IMR-90 (cell line): ENCODE measurements at regions not wholly inside any gene's neighbourhood (a gene's known extent, or its start where the extent isn't known, plus 50 kb on each side); places are given as distances from the start of the nearest gene placed in this dataset.

Source experiments
- ATAC-seq: fragments of 200-7000 bp; cut with Tn5 transposase; 2 replicates; pipeline ENCODE4 v1.9.1; 2020; ENCODE audit warnings: low read depth, mild to moderate bottlenecking, moderate library complexity
- BruUV-seq: library from RNA; stranded (reverse); fragments of 400-500 nt; replicated peaks from 2 replicates; lab custom pipeline; 2021; lab: Mats Ljungman, UMichigan
- CTCF ChIA-PET: fragments of 300-600 bp; formaldehyde crosslinking; extraction: SDS; loops from one replicate; lab custom pipeline; 2021; ENCODE audit warnings: antibody characterized with exemption; lab: Yijun Ruan, JAX
- POLR2A ChIA-PET: fragments of 300-600 bp; sonication (Branson Sonifier 250); formaldehyde crosslinking; loops from one replicate; lab custom pipeline; 2022; ENCODE audit warnings: antibody characterized with exemption; ENCODE audit not compliant: unreplicated experiment; lab: Charles Lee
- DNase-seq: peaks from one replicate; pipeline ENCODE4 v3.0.0; 2013
- H2AFZ ChIP-seq: replicated peaks from 2 replicates; pipeline ENCODE3; 2013; ENCODE audit warnings: low read length, mild to moderate bottlenecking; ENCODE audit not compliant: poor library complexity
- H2AK5ac ChIP-seq: 2 replicates; pipeline ENCODE4 v1.6.1; 2013; ENCODE audit warnings: low read depth, low read length, inconsistent platforms
- H2AK9ac ChIP-seq: replicated peaks from 2 replicates; pipeline ENCODE3; 2013; ENCODE audit warnings: mild to moderate bottlenecking, low read depth, low read length, moderate library complexity; ENCODE audit not compliant: poor library complexity
- H2BK120ac ChIP-seq: 2 replicates; pipeline ENCODE4 v1.6.1; 2013; ENCODE audit warnings: low read depth, low read length, inconsistent platforms
- H2BK15ac ChIP-seq: 3 replicates; pipeline ENCODE4 v1.6.1; 2013; ENCODE audit warnings: low read depth, low read length, inconsistent platforms
- H2BK20ac ChIP-seq: 2 replicates; pipeline ENCODE4 v1.6.1; 2013; ENCODE audit warnings: low read depth, mild to moderate bottlenecking, inconsistent platforms, low read length, moderate library complexity
- H2BK5ac ChIP-seq: 2 replicates; pipeline ENCODE4 v1.6.1; 2013; ENCODE audit warnings: mild to moderate bottlenecking, low read depth, low read length, inconsistent platforms; ENCODE audit not compliant: poor library complexity, severe bottlenecking
- H3K14ac ChIP-seq: replicated peaks from 2 replicates; pipeline ENCODE4 v1.6.1; 2013; ENCODE audit warnings: low read depth, low read length, inconsistent platforms
- H3K18ac ChIP-seq: 2 replicates; pipeline ENCODE4 v1.6.1; 2013; ENCODE audit warnings: low read depth, low read length, control low read depth
- H3K23ac ChIP-seq: 2 replicates; pipeline ENCODE4 v1.6.1; 2013; ENCODE audit warnings: low read depth, low read length, inconsistent platforms
- H3K27ac ChIP-seq: 2 replicates; pipeline ENCODE4 v1.5.1; 2013; ENCODE audit warnings: mild to moderate bottlenecking, control low read depth, low read length; ENCODE audit not compliant: insufficient read depth
- H3K27me3 ChIP-seq: 2 replicates; pipeline ENCODE4 v1.6.1; 2013; ENCODE audit warnings: low read length; ENCODE audit not compliant: control insufficient read depth, insufficient read depth
- H3K36me3 ChIP-seq: 2 replicates; pipeline ENCODE4 v1.6.1; 2013; ENCODE audit warnings: low read length, mixed read lengths; ENCODE audit not compliant: control insufficient read depth, insufficient read depth
- H3K4ac ChIP-seq: 2 replicates; pipeline ENCODE4 v1.6.1; 2013; ENCODE audit warnings: low read depth, low read length, inconsistent platforms
- H3K4me1 ChIP-seq: 2 replicates; pipeline ENCODE4 v1.6.1; 2013; ENCODE audit warnings: low read length, mixed read lengths; ENCODE audit not compliant: control insufficient read depth, insufficient read depth
- H3K4me2 ChIP-seq: 2 replicates; pipeline ENCODE4 v1.6.1; 2013; ENCODE audit warnings: low read depth, mild to moderate bottlenecking, control low read depth, low read length, moderate library complexity
- H3K4me3 ChIP-seq: 2 replicates; pipeline ENCODE4 v1.5.1; 2013; ENCODE audit warnings: low read depth, mild to moderate bottlenecking, control low read depth, low read length, moderate library complexity; ENCODE audit not compliant: insufficient read depth
- H3K56ac ChIP-seq: 2 replicates; pipeline ENCODE4 v1.6.1; 2013; ENCODE audit warnings: low read length, inconsistent platforms; ENCODE audit not compliant: insufficient read depth; ENCODE audit errors: extremely low read depth
- H3K79me1 ChIP-seq, 2 experiments: 2 replicates each; pipeline ENCODE4 v1.6.1; 2013; ENCODE audit warnings: low read length in 2 of 2, inconsistent platforms in 1 of 2, low read depth in 1 of 2
- H3K9ac ChIP-seq: 2 replicates; pipeline ENCODE4 v1.6.1; 2013; ENCODE audit warnings: low read depth, low read length, control low read depth
- H3K9me1 ChIP-seq: 2 replicates; pipeline ENCODE4 v1.6.1; 2013; ENCODE audit warnings: low read length, inconsistent platforms; ENCODE audit not compliant: insufficient read depth
- H3K9me3 ChIP-seq: 2 replicates; pipeline ENCODE4 v1.6.1; 2013; ENCODE audit warnings: low read length; ENCODE audit not compliant: control insufficient read depth, insufficient read depth
- H4K20me1 ChIP-seq: 2 replicates; pipeline ENCODE4 v1.6.1; 2013; ENCODE audit warnings: low read length, inconsistent platforms; ENCODE audit not compliant: insufficient read depth
- H4K5ac ChIP-seq: 2 replicates; pipeline ENCODE4 v1.6.1; 2013; ENCODE audit warnings: mild to moderate bottlenecking, low read depth, low read length, control low read depth
- H4K8ac ChIP-seq, 2 experiments: 2 replicates each; pipeline ENCODE4 v1.6.1; 2013; ENCODE audit warnings: low read depth in 2 of 2, low read length in 2 of 2, control low read depth in 1 of 2, inconsistent platforms in 1 of 2
- H4K91ac ChIP-seq: 2 replicates; pipeline ENCODE4 v1.6.1; 2013; ENCODE audit warnings: low read depth, low read length, inconsistent platforms; ENCODE audit not compliant: insufficient read depth
- CEBPB ChIP-seq: IDR thresholded peaks from 2 replicates; pipeline ENCODE4 v1.6.1; 2012; ENCODE audit warnings: low read depth, low read length, improper control_type of control experiment
- CHD1 ChIP-seq: IDR thresholded peaks from 2 replicates; pipeline ENCODE4 v1.6.1; 2012; ENCODE audit warnings: low read depth, low read length, improper control_type of control experiment
- MAZ ChIP-seq: IDR thresholded peaks from 2 replicates; pipeline ENCODE4 v1.6.1; 2012; ENCODE audit warnings: low read depth, mild to moderate bottlenecking, low read length, improper control_type of control experiment, moderate library complexity, borderline replicate concordance
- MXI1 ChIP-seq: IDR thresholded peaks from 2 replicates; pipeline ENCODE4 v1.6.1; 2012; ENCODE audit warnings: low read depth, mild to moderate bottlenecking, low read length, moderate library complexity, borderline replicate concordance
- RAD21 ChIP-seq: IDR thresholded peaks from 2 replicates; pipeline ENCODE4 v1.6.1; 2012; ENCODE audit warnings: low read length, improper control_type of control experiment
- RCOR1 ChIP-seq: IDR thresholded peaks from 2 replicates; pipeline ENCODE4 v1.6.1; 2012; ENCODE audit warnings: mild to moderate bottlenecking, low read length, improper control_type of control experiment; ENCODE audit not compliant: insufficient replicate concordance
- RFX5 ChIP-seq: IDR thresholded peaks from 2 replicates; pipeline ENCODE4 v1.8.0; 2012; ENCODE audit warnings: low read depth, mild to moderate bottlenecking, low read length, moderate library complexity
- SMC3 ChIP-seq: fragments of 150-350 bp; IDR thresholded peaks from 2 replicates; pipeline ENCODE4 v1.6.1; 2016; ENCODE audit warnings: low read depth, mild to moderate bottlenecking, antibody characterized with exemption, low read length, moderate library complexity
- WGBS, 2 experiments: methylation state at CpG; one replicate each; pipeline versions ENCODE4 v1.1.5 to v1.1.7; 2013; ENCODE audit warnings: missing lambda C conversion rate in 2 of 2; ENCODE audit not compliant: insufficient read length in 1 of 2; ENCODE audit errors: extremely low coverage in 2 of 2; 5-methylcytosine and 5-hydroxymethylcytosine counted together
- dilution Hi-C: fragments of 300-500 bp; cut with HindIII; formaldehyde crosslinking; loops from one replicate; pipeline ENCODE4 v1.14.3; 2018; ENCODE audit warnings: low sequenced_read_pairs; ENCODE audit not compliant: unreplicated experiment
- in situ Hi-C: fragments of 300-500 bp; cut with MboI; formaldehyde crosslinking; loops from 3 replicates; pipeline ENCODE4 v1.14.3; 2019; ENCODE audit warnings: low sequenced_read_pairs, inconsistent platforms, mixed read lengths
- intact Hi-C: fragments of 100-400 bp; cut with micrococcal nuclease; formaldehyde crosslinking; loops from 2 replicates; pipeline ENCODE4 v1.10.0; 2022
- TF ChIP-seq, protein P1 (sequence below): conservative IDR thresholded peaks from 2 replicates; pipeline ENCODE4 v1.5.1; 2012; ENCODE audit warnings: mild to moderate bottlenecking, low read depth, low read length, improper control_type of control experiment
- TF ChIP-seq, protein P2 (sequence below): fragments of 150-350 bp; IDR thresholded peaks from 2 replicates; pipeline ENCODE4 v1.6.1; 2016; ENCODE audit warnings: low read depth, mild to moderate bottlenecking, low read length, moderate library complexity, borderline replicate concordance
- TF ChIP-seq, protein P3 (sequence below): fragments of 150-350 bp; IDR thresholded peaks from 2 replicates; pipeline ENCODE4 v1.6.1; 2017; ENCODE audit warnings: mild to moderate bottlenecking, antibody characterized with exemption, low read length, low read depth

DNA sequence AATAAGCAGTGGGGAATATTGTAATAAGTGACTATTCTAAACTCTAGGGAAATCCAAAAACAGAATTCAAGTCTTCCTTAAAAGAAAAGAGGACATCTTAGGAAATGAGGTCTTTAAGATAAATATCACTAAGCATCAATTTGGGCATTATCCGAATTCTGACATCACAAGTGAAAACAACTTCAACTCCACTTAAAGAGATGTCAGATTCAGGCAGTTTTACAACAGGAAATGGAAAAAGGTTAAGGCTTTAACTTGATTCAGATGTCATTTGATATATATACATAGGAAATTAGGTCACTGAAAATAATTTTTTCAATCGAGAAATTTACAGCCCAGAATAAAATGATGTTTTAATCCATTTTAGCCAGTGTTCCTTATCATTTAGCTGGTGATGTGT lies 435.4 kb downstream of the SETD4 start:
- H2AK5ac ChIP-seq, result no peak overlapping the region
- ATAC-seq (no peak), DNase-seq (no peak)
- ChIA-PET POLR2A (no interaction called here), CTCF (no interaction called here)
- H4K8ac ChIP-seq, result no peak overlapping the region
- H3K14ac ChIP-seq, result no peak overlapping the region
- no peak overlapping the region for H4K91ac ChIP-seq
- no peak overlapping the region for H2BK5ac ChIP-seq
- no peak overlapping the region for H3K4me2 ChIP-seq
- H3K27ac ChIP-seq, result no peak overlapping the region
- H2BK120ac ChIP-seq, result no peak overlapping the region
- no peak overlapping the region for H3K4me3 ChIP-seq
- H2BK15ac ChIP-seq, result no peak overlapping the region
- WGBS, 2 experiments, result no CpG with 5 or more reads among the region's 2 CpGs
- no peaks in the 10 kb centered on the region; the same call in 1 of the 2 replicates for H3K9me1 ChIP-seq
- no peak overlapping the region for H2AFZ ChIP-seq
- no peaks in the 10 kb centered on the region for H3K79me1 ChIP-seq
- H2AK9ac ChIP-seq, result no peak overlapping the region
- H3K18ac ChIP-seq, result no peak overlapping the region
- TF ChIP-seq, protein P1, sequence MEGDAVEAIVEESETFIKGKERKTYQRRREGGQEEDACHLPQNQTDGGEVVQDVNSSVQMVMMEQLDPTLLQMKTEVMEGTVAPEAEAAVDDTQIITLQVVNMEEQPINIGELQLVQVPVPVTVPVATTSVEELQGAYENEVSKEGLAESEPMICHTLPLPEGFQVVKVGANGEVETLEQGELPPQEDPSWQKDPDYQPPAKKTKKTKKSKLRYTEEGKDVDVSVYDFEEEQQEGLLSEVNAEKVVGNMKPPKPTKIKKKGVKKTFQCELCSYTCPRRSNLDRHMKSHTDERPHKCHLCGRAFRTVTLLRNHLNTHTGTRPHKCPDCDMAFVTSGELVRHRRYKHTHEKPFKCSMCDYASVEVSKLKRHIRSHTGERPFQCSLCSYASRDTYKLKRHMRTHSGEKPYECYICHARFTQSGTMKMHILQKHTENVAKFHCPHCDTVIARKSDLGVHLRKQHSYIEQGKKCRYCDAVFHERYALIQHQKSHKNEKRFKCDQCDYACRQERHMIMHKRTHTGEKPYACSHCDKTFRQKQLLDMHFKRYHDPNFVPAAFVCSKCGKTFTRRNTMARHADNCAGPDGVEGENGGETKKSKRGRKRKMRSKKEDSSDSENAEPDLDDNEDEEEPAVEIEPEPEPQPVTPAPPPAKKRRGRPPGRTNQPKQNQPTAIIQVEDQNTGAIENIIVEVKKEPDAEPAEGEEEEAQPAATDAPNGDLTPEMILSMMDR, result no peak
- TF ChIP-seq MAZ, result no peak
- TF ChIP-seq RFX5, result no peak
- no peak for TF ChIP-seq RAD21
- no peak for TF ChIP-seq CEBPB
- no peak for TF ChIP-seq SMC3
- no peak for TF ChIP-seq MXI1
- TF ChIP-seq CHD1, result no peak
- no peak for TF ChIP-seq RCOR1
- TF ChIP-seq, protein P2, sequence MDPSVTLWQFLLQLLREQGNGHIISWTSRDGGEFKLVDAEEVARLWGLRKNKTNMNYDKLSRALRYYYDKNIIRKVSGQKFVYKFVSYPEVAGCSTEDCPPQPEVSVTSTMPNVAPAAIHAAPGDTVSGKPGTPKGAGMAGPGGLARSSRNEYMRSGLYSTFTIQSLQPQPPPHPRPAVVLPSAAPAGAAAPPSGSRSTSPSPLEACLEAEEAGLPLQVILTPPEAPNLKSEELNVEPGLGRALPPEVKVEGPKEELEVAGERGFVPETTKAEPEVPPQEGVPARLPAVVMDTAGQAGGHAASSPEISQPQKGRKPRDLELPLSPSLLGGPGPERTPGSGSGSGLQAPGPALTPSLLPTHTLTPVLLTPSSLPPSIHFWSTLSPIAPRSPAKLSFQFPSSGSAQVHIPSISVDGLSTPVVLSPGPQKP, result no peak
- TF ChIP-seq, protein P3, sequence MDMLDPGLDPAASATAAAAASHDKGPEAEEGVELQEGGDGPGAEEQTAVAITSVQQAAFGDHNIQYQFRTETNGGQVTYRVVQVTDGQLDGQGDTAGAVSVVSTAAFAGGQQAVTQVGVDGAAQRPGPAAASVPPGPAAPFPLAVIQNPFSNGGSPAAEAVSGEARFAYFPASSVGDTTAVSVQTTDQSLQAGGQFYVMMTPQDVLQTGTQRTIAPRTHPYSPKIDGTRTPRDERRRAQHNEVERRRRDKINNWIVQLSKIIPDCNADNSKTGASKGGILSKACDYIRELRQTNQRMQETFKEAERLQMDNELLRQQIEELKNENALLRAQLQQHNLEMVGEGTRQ, result no peak
- dilution Hi-C loops, result no loop called here
- in situ Hi-C loops, result no loop called here
- H3K4ac ChIP-seq, result no peak overlapping the region
- H3K56ac ChIP-seq, result no peak overlapping the region
- H3K23ac ChIP-seq, result no peak overlapping the region
- no peaks in the 10 kb centered on the region for H3K36me3 ChIP-seq
- H4K20me1 ChIP-seq, result no peaks in the 10 kb centered on the region
- no TSS peak for BruUV-seq
- H3K9ac ChIP-seq, result no peak overlapping the region
- H3K27me3 ChIP-seq, result no peaks in the 10 kb centered on the region
- peaks cover 3% of the 10 kb centered on the region for H3K4me1 ChIP-seq
- intact Hi-C loops, result no loop called here
- no peak overlapping the region for H2BK20ac ChIP-seq
- no peak overlapping the region for H4K5ac ChIP-seq
- H3K9me3 ChIP-seq, result no peaks in the 10 kb centered on the region
